NCI-H128 (cell line): ENCODE measurements at regions not wholly inside any gene's neighbourhood (a gene's known extent, or its start where the extent isn't known, plus 50 kb on each side); places are given as distances from the start of the nearest gene placed in this dataset.

ENCODE experiments used
- DNase-seq: peaks from one replicate; lab custom pipeline; 2025; ENCODE audit not compliant: unreplicated experiment; lab: John Stamatoyannopoulos, UW

GRCh38 chr2:103010751-103011150 is 248.9 kb downstream of the TMEM182 start:
- DNase-seq: no peak

- DNase-seq: no peak
Observed at GRCh38 chr2:103012590-103012989, 250.8 kb downstream of the TMEM182 start.

GRCh38 chr2:103025056-103025455 is 263.2 kb downstream of the TMEM182 start:
- no peak for DNase-seq

GRCh38 chr2:103028181-103028580 is 266.4 kb downstream of the TMEM182 start:
- DNase-seq: no peak
